T-helper 1 cell treated with Interleukin-12 subunit alpha and Interleukin-12 subunit beta and Interleukin-4 antibody, amounts not matched to agents 30 μg/mL and 1 μg/mL, for 36 hours (primary cell): ENCODE measurements at regions not wholly inside any gene's neighbourhood (a gene's known extent, or its start where the extent isn't known, plus 50 kb on each side); places are given as distances from the start of the nearest gene placed in this dataset.
"Not testable (repeated sequence)": the region's sequence is repeated elsewhere in the genome, so short reads cannot be mapped to it uniquely, and the experiment has no call there.

Experiments used
- H3K27ac Mint-ChIP-seq: one replicate; pipeline ENCODE4 v1.8.0; 2021; ENCODE audit warnings: mild to moderate bottlenecking, mixed read lengths
- H3K27me3 Mint-ChIP-seq: one replicate; pipeline ENCODE4 v1.8.0; 2021; ENCODE audit warnings: low read depth, mixed read lengths
- H3K36me3 Mint-ChIP-seq: one replicate; pipeline ENCODE4 v1.8.0; 2021; ENCODE audit warnings: low read depth, mixed read lengths
- H3K4me1 Mint-ChIP-seq: one replicate; pipeline ENCODE4 v1.8.0; 2021; ENCODE audit warnings: low read depth, mixed read lengths
- H3K4me3 Mint-ChIP-seq: one replicate; pipeline ENCODE4 v1.8.0; 2021; ENCODE audit warnings: mild to moderate bottlenecking, moderate library complexity, mixed read lengths
- H3K9me3 Mint-ChIP-seq: one replicate; pipeline ENCODE4 v1.8.0; 2021; ENCODE audit warnings: mixed read lengths

GRCh38 chr18:65606551-65607130 lies 144.2 kb upstream of the CDH7 start:
- Mint-ChIP-seq H3K9me3 (peaks cover 14% of the 10 kb centered on the region), H3K27ac (no peak overlapping the region)

GRCh38 chr18:65605352-65605751 lies 145.5 kb upstream of the CDH7 start:
- peaks cover 13% of the 10 kb centered on the region for H3K9me3 Mint-ChIP-seq
- H3K36me3 Mint-ChIP-seq, H3K27ac Mint-ChIP-seq, H3K4me3 Mint-ChIP-seq, H3K4me1 Mint-ChIP-seq, H3K27me3 Mint-ChIP-seq: not testable (repeated sequence)

More at GRCh38 chr18:65606551-65607130, 144.2 kb upstream of the CDH7 start:
- Mint-ChIP-seq H3K27me3 (no peaks in the 10 kb centered on the region), H3K4me3 (no peak overlapping the region), H3K36me3 (no peaks in the 10 kb centered on the region), H3K4me1 (no peaks in the 10 kb centered on the region)

DNA sequence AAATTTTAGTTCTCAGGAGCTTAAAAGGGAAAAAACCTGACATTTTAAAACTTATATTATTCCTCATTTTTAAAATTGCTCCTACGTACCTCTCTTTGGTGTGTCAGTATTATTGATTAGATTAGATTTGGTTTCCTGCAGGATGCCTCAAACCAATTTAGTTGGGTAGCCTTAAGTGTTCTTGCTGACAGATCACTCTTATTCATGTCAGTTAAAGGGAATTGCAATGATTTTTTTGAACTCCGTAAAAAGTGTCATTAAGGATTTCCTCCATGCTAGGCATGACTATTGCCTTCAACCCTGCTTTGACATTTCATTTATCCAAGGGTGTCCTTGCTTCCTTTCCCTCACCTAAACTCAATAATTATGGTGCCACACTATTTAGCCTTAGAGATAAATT lies 149.0 kb upstream of the CDH7 start:
- Mint-ChIP-seq H3K27ac (no peak overlapping the region), H3K4me3 (no peak overlapping the region), H3K4me1 (no peaks in the 10 kb centered on the region), H3K27me3 (no peaks in the 10 kb centered on the region), H3K9me3 (peaks cover 5% of the 10 kb centered on the region), H3K36me3 (no peaks in the 10 kb centered on the region)

DNA sequence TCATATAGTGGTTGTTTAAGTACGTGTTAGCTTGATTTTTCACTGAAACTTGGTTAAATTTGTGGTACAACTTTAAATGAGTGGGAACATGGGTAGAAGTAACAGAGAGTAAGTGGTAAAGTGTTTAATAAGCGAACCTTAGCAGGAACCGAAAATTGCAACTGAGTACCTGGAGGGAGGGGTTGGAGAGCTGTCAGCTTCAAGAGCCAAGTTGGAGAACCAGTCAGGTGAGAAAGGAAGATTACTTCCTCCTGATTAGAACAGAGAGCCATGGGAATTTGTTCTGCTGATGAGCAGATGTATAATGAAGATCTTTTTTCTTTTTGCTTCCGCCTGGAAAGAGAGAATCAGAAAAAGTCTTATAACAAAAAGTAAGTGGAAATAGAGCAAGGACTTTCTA lies 158.4 kb upstream of the CDH7 start:
- Mint-ChIP-seq H3K27ac (no peak overlapping the region), H3K4me3 (no peak overlapping the region), H3K36me3 (no peaks in the 10 kb centered on the region), H3K9me3 (peaks cover 16% of the 10 kb centered on the region), H3K27me3 (no peaks in the 10 kb centered on the region), H3K4me1 (no peaks in the 10 kb centered on the region)

DNA sequence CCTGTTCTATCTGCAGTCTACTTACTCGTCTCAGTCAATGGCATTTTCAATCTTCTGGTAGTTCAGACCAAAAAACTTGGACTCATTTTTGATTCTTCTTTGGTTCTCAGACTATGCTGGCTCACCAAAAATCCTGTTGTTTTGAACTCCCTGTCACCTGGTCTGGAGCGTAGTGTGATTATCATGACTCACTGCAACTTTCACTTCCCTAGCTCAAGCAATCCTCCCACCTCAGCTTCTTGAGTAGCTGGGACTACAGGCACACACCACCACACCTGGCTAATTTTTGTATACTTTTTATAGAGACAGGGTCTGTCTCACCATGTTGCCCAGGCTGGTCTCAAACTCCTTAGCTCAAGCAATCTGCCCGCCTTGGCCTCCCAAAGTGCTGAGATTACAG lies 163.3 kb upstream of the CDH7 start:
- Mint-ChIP-seq H3K4me1 (no peaks in the 10 kb centered on the region), H3K27ac (no peak overlapping the region), H3K9me3 (peaks cover 25% of the 10 kb centered on the region), H3K4me3 (no peak overlapping the region), H3K36me3 (no peaks in the 10 kb centered on the region), H3K27me3 (no peaks in the 10 kb centered on the region)

- H3K9me3 Mint-ChIP-seq: peaks cover 20% of the 10 kb centered on the region
- H3K27me3 Mint-ChIP-seq, H3K4me1 Mint-ChIP-seq, H3K27ac Mint-ChIP-seq, H3K36me3 Mint-ChIP-seq, H3K4me3 Mint-ChIP-seq: not testable (repeated sequence)
These were observed 168.7 kb upstream of the CDH7 start for GRCh38 chr18:65582094-65582493.

- Mint-ChIP-seq H3K36me3 (no peaks in the 10 kb centered on the region), H3K27ac (no peak overlapping the region), H3K9me3 (no peaks in the 10 kb centered on the region), H3K4me3 (no peak overlapping the region), H3K27me3 (no peaks in the 10 kb centered on the region), H3K4me1 (no peaks in the 10 kb centered on the region)
These were observed 181.9 kb upstream of the CDH7 start for GRCh38 chr18:65568866-65569265.

GRCh38 chr18:65567372-65567771 lies 183.4 kb upstream of the CDH7 start:
- H3K4me3 Mint-ChIP-seq: no peak overlapping the region
- peaks cover 4% of the 10 kb centered on the region for H3K9me3 Mint-ChIP-seq
- H3K36me3 Mint-ChIP-seq: no peaks in the 10 kb centered on the region
- no peaks in the 10 kb centered on the region for H3K27me3 Mint-ChIP-seq
- no peaks in the 10 kb centered on the region for H3K4me1 Mint-ChIP-seq
- H3K27ac Mint-ChIP-seq: no peak overlapping the region

DNA sequence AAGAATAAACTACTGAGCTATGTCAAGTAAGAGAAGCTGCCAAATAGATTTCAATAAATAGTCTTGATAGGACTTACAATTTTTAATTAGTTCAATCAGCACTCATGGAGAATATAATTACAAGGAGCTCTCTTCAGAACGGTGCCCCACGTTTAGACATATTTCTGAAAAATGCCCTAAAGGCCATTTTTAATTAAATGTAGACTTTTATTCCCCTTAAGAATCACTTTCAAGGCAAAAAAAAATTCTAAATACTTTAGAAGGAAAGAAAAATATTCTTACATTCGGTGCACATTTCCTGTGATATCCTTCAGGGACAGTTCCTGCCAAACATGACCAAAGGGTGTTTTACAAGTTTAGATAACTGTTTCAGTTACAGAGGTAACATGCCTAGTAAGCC lies 202.5 kb upstream of the CDH7 start:
- Mint-ChIP-seq H3K36me3 (no peaks in the 10 kb centered on the region), H3K27me3 (no peaks in the 10 kb centered on the region), H3K27ac (no peak overlapping the region), H3K4me3 (no peak overlapping the region), H3K9me3 (peaks cover 49% of the 10 kb centered on the region), H3K4me1 (no peaks in the 10 kb centered on the region)

- no peaks in the 10 kb centered on the region for H3K4me1 Mint-ChIP-seq
- H3K36me3 Mint-ChIP-seq: no peaks in the 10 kb centered on the region
- no peaks in the 10 kb centered on the region for H3K27me3 Mint-ChIP-seq
- no peak overlapping the region for H3K4me3 Mint-ChIP-seq
- no peak overlapping the region for H3K27ac Mint-ChIP-seq
- peaks cover 39% of the 10 kb centered on the region for H3K9me3 Mint-ChIP-seq
These were observed 203.8 kb upstream of the CDH7 start for GRCh38 chr18:65547046-65547445.

- H3K27me3 Mint-ChIP-seq: no peaks in the 10 kb centered on the region
- H3K4me1 Mint-ChIP-seq: no peaks in the 10 kb centered on the region
- H3K4me3 Mint-ChIP-seq: no peak overlapping the region
- H3K27ac Mint-ChIP-seq: no peak overlapping the region
- peaks cover 33% of the 10 kb centered on the region for H3K9me3 Mint-ChIP-seq
- no peaks in the 10 kb centered on the region for H3K36me3 Mint-ChIP-seq
These were observed 206.1 kb upstream of the CDH7 start for GRCh38 chr18:65544701-65545100.

DNA sequence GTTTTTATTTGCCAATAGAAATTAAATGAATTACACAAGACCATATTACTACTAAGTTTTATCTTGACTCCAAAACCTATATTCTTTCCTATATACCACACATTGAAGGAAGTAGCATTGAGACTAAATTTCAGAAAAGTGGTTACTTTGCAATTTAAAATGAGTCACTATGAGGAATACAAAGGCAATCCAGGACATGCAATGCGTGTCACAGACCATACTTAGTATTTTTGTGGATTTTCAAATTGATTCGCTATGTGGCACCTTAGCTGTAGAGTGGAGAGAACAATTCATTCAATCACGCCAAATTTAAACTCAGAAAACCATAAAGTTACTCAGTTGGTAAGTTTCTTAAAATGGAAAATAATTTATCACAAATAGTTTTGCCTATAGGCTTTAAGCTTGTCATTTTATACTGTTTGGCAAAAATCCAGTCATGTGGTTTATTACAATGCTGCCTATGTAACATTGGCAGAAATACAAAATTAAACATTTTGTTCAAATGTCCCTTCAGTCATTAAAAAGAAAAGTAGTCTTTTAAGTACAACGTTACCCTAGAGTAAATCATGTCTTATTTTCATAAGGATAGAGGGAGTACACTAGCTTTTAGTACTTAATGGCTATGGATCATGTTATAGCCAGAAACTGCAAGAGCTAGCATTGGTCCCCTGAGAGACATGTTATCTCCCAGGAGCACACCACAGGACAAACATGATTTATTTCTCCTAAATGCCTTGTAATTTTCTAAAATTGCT lies 222.8 kb upstream of the CDH7 start:
- no peak overlapping the region for H3K4me3 Mint-ChIP-seq
- H3K27me3 Mint-ChIP-seq: no peaks in the 10 kb centered on the region
- no peaks in the 10 kb centered on the region for H3K4me1 Mint-ChIP-seq
- H3K27ac Mint-ChIP-seq: no peak overlapping the region
- H3K36me3 Mint-ChIP-seq: no peaks in the 10 kb centered on the region
- peaks cover 29% of the 10 kb centered on the region for H3K9me3 Mint-ChIP-seq

GRCh38 chr18:65526099-65526498 lies 224.7 kb upstream of the CDH7 start:
- H3K9me3 Mint-ChIP-seq: peaks cover 31% of the 10 kb centered on the region
- no peak overlapping the region for H3K27ac Mint-ChIP-seq
- no peaks in the 10 kb centered on the region for H3K4me1 Mint-ChIP-seq
- H3K4me3 Mint-ChIP-seq: no peak overlapping the region
- H3K27me3 Mint-ChIP-seq: no peaks in the 10 kb centered on the region
- H3K36me3 Mint-ChIP-seq: no peaks in the 10 kb centered on the region

- no peaks in the 10 kb centered on the region for H3K4me1 Mint-ChIP-seq
- no peaks in the 10 kb centered on the region for H3K36me3 Mint-ChIP-seq
- H3K27me3 Mint-ChIP-seq: no peaks in the 10 kb centered on the region
- H3K4me3 Mint-ChIP-seq: no peak overlapping the region
- H3K9me3 Mint-ChIP-seq: peaks cover 28% of the 10 kb centered on the region
- no peak overlapping the region for H3K27ac Mint-ChIP-seq
These were observed 227.4 kb upstream of the CDH7 start for GRCh38 chr18:65523461-65523860.

- no peaks in the 10 kb centered on the region for H3K27me3 Mint-ChIP-seq
These were observed 227.9 kb upstream of the CDH7 start for GRCh38 chr18:65522907-65523306.

More at GRCh38 chr18:65522907-65523306, 227.9 kb upstream of the CDH7 start:
- Mint-ChIP-seq H3K27ac (no peak overlapping the region), H3K9me3 (peaks cover 28% of the 10 kb centered on the region), H3K36me3 (no peaks in the 10 kb centered on the region), H3K4me3 (no peak overlapping the region), H3K4me1 (no peaks in the 10 kb centered on the region)
